ENCODE measurements at regions not wholly inside any gene's neighbourhood (a gene's known extent, or its start where the extent isn't known, plus 50 kb on each side); places are given as distances from the start of the nearest gene placed in this dataset.

DNA sequence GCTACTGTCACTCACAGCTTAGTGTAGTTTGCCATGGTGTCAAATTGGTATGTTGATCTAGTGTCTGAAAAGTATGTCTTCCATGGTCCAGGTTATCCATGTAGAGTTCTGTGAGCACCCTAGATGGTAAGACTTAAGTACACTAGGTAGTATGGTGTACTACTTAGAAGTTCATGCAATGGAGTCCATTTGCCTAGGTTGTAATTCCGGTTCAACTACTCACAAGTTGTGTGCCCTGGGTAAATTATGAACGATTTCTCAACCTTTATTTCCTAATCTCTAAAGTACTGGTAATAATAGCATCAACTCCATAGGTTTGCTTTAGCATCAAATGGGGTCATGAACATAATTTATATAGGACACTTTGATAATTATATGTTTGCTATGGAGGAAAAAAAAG is 666.2 kb upstream of the CELF2 start:
- intact Hi-C loops (cut with DNase I), result no loop called here

DNA sequence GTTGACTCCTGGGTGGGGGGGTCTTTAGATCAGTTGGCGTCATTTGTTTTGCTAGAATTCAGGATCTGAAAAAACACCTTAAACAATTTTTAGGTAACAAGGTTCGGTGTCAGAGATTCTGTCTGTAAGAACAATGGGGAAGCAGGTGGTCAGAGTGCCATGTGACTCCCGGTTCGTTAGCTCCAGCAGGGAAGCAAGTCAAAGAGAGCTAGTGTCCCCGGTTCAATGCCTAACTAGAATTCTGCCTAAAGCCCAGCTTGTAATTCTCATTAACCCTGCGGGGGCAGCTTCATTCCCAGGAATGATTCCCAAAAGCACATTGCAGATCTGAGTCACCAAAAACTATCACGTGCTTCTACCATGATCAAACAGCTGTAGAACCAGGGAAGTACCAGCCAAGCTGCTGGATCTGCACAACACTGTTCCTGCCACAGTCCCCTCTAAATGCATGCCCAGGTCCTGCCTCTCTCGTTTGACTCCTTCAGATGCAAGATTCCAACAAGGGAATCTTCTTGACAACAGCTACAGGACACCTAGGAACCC is 664.3 kb upstream of the CELF2 start:
- H3K27me3 ChIP-seq (ENCODE audit: control insufficient read depth, insufficient read depth, low read length), result no peaks in the 10 kb centered on the region
- no peaks in the 10 kb centered on the region for H3K4me1 ChIP-seq (ENCODE audit: control insufficient read depth in 2 of 3, insufficient read depth in 2 of 3, low read depth in 1 of 3, low read length in 3 of 3)
- no peak overlapping the region for H3K27ac ChIP-seq (ENCODE audit: low read depth in 2 of 2, low read length in 2 of 2)
- DNase-seq (peak in 3 of 5 donors; percentile 13 to 45 (median 42)), FAIRE-seq (no peak)
- H3K9ac ChIP-seq (ENCODE audit: low read length in 3 of 3), result no peak overlapping the region
- TF ChIP-seq, protein P1, sequence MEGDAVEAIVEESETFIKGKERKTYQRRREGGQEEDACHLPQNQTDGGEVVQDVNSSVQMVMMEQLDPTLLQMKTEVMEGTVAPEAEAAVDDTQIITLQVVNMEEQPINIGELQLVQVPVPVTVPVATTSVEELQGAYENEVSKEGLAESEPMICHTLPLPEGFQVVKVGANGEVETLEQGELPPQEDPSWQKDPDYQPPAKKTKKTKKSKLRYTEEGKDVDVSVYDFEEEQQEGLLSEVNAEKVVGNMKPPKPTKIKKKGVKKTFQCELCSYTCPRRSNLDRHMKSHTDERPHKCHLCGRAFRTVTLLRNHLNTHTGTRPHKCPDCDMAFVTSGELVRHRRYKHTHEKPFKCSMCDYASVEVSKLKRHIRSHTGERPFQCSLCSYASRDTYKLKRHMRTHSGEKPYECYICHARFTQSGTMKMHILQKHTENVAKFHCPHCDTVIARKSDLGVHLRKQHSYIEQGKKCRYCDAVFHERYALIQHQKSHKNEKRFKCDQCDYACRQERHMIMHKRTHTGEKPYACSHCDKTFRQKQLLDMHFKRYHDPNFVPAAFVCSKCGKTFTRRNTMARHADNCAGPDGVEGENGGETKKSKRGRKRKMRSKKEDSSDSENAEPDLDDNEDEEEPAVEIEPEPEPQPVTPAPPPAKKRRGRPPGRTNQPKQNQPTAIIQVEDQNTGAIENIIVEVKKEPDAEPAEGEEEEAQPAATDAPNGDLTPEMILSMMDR (IDR thresholded peaks at IDR 0.05; ENCODE audit: borderline replicate concordance, extremely low read depth, insufficient read depth), result no peak
- H3K36me3 ChIP-seq (ENCODE audit: control insufficient read depth in 2 of 3, insufficient read depth in 3 of 3, low read length in 3 of 3), result no peaks in the 10 kb centered on the region
- intact Hi-C loops (cut with DNase I), result no loop called here
- H3K4me3 ChIP-seq (ENCODE audit: low read length in 3 of 3), result no peak overlapping the region
- no peaks in the 10 kb centered on the region for H3K9me3 ChIP-seq (ENCODE audit: control insufficient read depth in 2 of 3, insufficient read depth in 1 of 3, low read length in 3 of 3)

More for the DNA sequence above, 666.2 kb upstream of the CELF2 start:
- no peak overlapping the region for H3K9ac ChIP-seq (ENCODE audit: low read length in 3 of 3)
- DNase-seq, result no peak
- no peaks in the 10 kb centered on the region for H3K36me3 ChIP-seq (ENCODE audit: control insufficient read depth in 2 of 3, insufficient read depth in 3 of 3, low read length in 3 of 3)
- H3K27me3 ChIP-seq (ENCODE audit: control insufficient read depth, insufficient read depth, low read length), result no peaks in the 10 kb centered on the region
- FAIRE-seq, result no peak
- H3K4me3 ChIP-seq (ENCODE audit: low read length in 3 of 3), result no peak overlapping the region
- no peaks in the 10 kb centered on the region for H3K9me3 ChIP-seq (ENCODE audit: control insufficient read depth in 2 of 3, insufficient read depth in 1 of 3, low read length in 3 of 3)
- H3K27ac ChIP-seq (ENCODE audit: low read depth in 2 of 2, low read length in 2 of 2), result no peak overlapping the region
- TF ChIP-seq, protein P1 (IDR thresholded peaks at IDR 0.05; ENCODE audit: borderline replicate concordance, extremely low read depth, insufficient read depth), result no peak
- no peaks in the 10 kb centered on the region for H3K4me1 ChIP-seq (ENCODE audit: control insufficient read depth in 2 of 3, insufficient read depth in 2 of 3, low read depth in 1 of 3, low read length in 3 of 3)

DNA sequence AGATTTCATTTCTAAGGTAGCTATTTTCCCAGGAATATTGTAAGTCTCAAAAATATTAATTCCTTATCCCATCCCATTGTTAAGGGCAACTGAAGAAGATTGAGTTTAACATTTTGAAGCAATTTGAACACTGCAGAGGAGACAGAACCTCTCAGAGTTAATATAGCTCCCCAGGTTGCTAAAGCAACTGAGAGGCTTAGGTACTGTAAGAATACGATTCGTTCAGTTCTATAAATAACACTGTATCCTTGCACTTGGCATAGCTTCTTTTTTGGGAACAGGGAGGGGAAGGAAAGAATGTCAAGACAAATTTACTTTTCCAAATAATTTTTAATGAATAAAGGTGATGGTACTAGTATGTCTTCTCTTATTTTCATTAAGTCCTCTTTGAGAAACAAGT is 658.4 kb upstream of the CELF2 start:
- intact Hi-C loops (cut with DNase I), result no loop called here
- H3K4me3 ChIP-seq (ENCODE audit: low read length in 3 of 3), result no peak overlapping the region
- DNase-seq (no peak), FAIRE-seq (no peak)
- TF ChIP-seq, protein P1 (IDR thresholded peaks at IDR 0.05; ENCODE audit: borderline replicate concordance, extremely low read depth, insufficient read depth), result no peak
- no peaks in the 10 kb centered on the region for H3K36me3 ChIP-seq (ENCODE audit: control insufficient read depth in 2 of 3, insufficient read depth in 3 of 3, low read length in 3 of 3)
- peaks cover 0 to 3% (median 0%) of the 10 kb centered on the region in 3 donors for H3K9me3 ChIP-seq (ENCODE audit: control insufficient read depth in 2 of 3, insufficient read depth in 1 of 3, low read length in 3 of 3)
- H3K9ac ChIP-seq (ENCODE audit: low read length in 3 of 3), result no peak overlapping the region
- no peaks in the 10 kb centered on the region for H3K4me1 ChIP-seq (ENCODE audit: control insufficient read depth in 2 of 3, insufficient read depth in 2 of 3, low read depth in 1 of 3, low read length in 3 of 3)
- no peak overlapping the region for H3K27ac ChIP-seq (ENCODE audit: low read depth in 2 of 2, low read length in 2 of 2)
- H3K27me3 ChIP-seq (ENCODE audit: control insufficient read depth, insufficient read depth, low read length), result no peaks in the 10 kb centered on the region

Data from kidney (tissue), 13 donors.